ENCODE measurements at regions not wholly inside any gene's neighbourhood (a gene's known extent, or its start where the extent isn't known, plus 50 kb on each side); places are given as distances from the start of the nearest gene placed in this dataset.

DNA sequence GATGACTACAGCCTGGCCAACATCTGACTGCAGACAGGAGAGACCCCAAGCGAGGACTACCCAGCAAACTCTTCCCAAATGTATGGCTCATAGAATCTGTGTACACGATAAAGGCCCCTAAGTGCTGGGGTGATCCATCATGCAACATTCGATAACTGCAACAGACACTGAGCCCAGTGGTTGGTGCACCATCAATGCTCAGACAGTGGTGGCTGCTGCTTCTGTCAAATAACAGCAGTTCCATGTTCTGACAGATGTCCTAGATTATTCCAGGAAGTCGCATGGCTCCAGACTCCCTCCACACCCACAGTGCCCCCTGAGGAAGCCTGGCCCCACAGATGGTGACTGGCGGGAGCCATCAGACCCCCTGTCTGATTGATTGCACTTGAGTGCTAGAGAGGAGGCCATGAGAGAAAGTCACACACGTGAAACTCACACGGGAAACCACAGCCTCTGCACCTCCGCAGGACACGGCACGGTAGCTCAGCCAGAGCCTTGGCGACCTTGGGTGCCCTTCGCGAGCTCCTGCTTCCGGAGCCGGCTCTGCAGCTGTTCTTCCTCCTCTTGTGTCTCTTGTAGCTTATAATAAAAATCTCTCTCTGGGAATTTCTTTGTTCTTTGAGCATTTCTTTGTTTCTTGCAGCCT lies 1155.9 kb downstream of the TBC1D22A start:
- TF ChIP-seq, protein P1, sequence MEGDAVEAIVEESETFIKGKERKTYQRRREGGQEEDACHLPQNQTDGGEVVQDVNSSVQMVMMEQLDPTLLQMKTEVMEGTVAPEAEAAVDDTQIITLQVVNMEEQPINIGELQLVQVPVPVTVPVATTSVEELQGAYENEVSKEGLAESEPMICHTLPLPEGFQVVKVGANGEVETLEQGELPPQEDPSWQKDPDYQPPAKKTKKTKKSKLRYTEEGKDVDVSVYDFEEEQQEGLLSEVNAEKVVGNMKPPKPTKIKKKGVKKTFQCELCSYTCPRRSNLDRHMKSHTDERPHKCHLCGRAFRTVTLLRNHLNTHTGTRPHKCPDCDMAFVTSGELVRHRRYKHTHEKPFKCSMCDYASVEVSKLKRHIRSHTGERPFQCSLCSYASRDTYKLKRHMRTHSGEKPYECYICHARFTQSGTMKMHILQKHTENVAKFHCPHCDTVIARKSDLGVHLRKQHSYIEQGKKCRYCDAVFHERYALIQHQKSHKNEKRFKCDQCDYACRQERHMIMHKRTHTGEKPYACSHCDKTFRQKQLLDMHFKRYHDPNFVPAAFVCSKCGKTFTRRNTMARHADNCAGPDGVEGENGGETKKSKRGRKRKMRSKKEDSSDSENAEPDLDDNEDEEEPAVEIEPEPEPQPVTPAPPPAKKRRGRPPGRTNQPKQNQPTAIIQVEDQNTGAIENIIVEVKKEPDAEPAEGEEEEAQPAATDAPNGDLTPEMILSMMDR (IDR thresholded peaks at IDR 0.05) = no peak
- TF ChIP-seq POLR2A (IDR thresholded peaks at IDR 0.05) = no peak

Measured in adrenal gland (tissue), 5 donors.